ENCODE measurements at regions not wholly inside any gene's neighbourhood (a gene's known extent, or its start where the extent isn't known, plus 50 kb on each side); places are given as distances from the start of the nearest gene placed in this dataset.

- Histone ChIP-seq H3K9ac (ENCODE audit: low read length) (no peak overlapping the region), H3K27me3 (ENCODE audit: insufficient read depth, low read length) (no peaks in the 10 kb centered on the region), H3K27ac (ENCODE audit: low read depth, low read length) (no peak overlapping the region), H3K36me3 (ENCODE audit: control insufficient read depth in 1 of 2, insufficient read depth in 2 of 2, low read length in 2 of 2) (no peaks in the 10 kb centered on the region), H3K4me3 (replicated peaks in 1 of 2; ENCODE audit: low read depth in 1 of 2, low read length in 2 of 2) (no peak overlapping the region), H4K20me1 (ENCODE audit: insufficient read depth) (no peaks in the 10 kb centered on the region), H3K9me2 (ENCODE audit: insufficient read depth) (no peaks in the 10 kb centered on the region), H3K4me2 (ENCODE audit: low read length) (no peak overlapping the region), H3K9me3 (ENCODE audit: control insufficient read depth in 1 of 2, insufficient read depth in 1 of 2, low read depth in 1 of 2, low read length in 2 of 2) (no peaks in the 10 kb centered on the region), H2AFZ (ENCODE audit: low read depth, low read length, poor library complexity, severe bottlenecking) (no peak overlapping the region), H3K4me1 (ENCODE audit: control insufficient read depth in 1 of 2, insufficient read depth in 2 of 2, low read length in 2 of 2) (peaks cover 0 to 3% of the 10 kb centered on the region in 2 experiments; a peak in 1 of 4 replicates), H3K79me2 (ENCODE audit: insufficient read depth, low read length) (no peaks in the 10 kb centered on the region)
- no peak for TF ChIP-seq POLR2A (IDR thresholded peaks at IDR 0.05; ENCODE audit: borderline replicate concordance, extremely low read depth, insufficient read depth, insufficient read length)
- no peak for TF ChIP-seq YY1 (IDR thresholded peaks at IDR 0.05; ENCODE audit: extremely low read depth, insufficient replicate concordance, low read depth, low read length)
- TF ChIP-seq CBX3 (IDR thresholded peaks at IDR 0.05; ENCODE audit: low read depth): no peak
- TF ChIP-seq JUND (IDR thresholded peaks at IDR 0.05): no peak
- no peak for TF ChIP-seq CTCF (IDR thresholded peaks at IDR 0.05 in 2 of 3, conservative IDR thresholded peaks at IDR 0.05 in 1 of 3; ENCODE audit: borderline replicate concordance in 1 of 3, insufficient read depth in 1 of 3, low read depth in 2 of 3, low read length in 2 of 3)
- no peak for TF ChIP-seq ZNF274 (IDR thresholded peaks at IDR 0.05; ENCODE audit: low read depth, low read length)
- no peak for TF ChIP-seq TCF7L2 (IDR thresholded peaks at IDR 0.05; ENCODE audit: borderline replicate concordance, extremely low read depth, insufficient read depth, insufficient read length)
- TF ChIP-seq RAD21 (IDR thresholded peaks at IDR 0.05; ENCODE audit: low read depth): no peak
- TF ChIP-seq SIN3A (IDR thresholded peaks at IDR 0.05; ENCODE audit: low read depth): no peak
- TF ChIP-seq MAX (IDR thresholded peaks at IDR 0.05): no peak
- TF ChIP-seq ELF1 (IDR thresholded peaks at IDR 0.05; ENCODE audit: borderline replicate concordance, low read depth): no peak
- no peak for TF ChIP-seq SP1 (IDR thresholded peaks at IDR 0.05; ENCODE audit: low read depth)
- TF ChIP-seq REST (IDR thresholded peaks at IDR 0.05; ENCODE audit: low read depth): no peak
- no peak for TF ChIP-seq SRF (IDR thresholded peaks at IDR 0.05; ENCODE audit: low read depth)
- TF ChIP-seq ATF3 (IDR thresholded peaks at IDR 0.05): no peak
- no peak for TF ChIP-seq POLR2AphosphoS5 (IDR thresholded peaks at IDR 0.05; ENCODE audit: low read depth, low read length)
- no peak for TF ChIP-seq EGR1 (IDR thresholded peaks at IDR 0.05; ENCODE audit: low read depth)
- TF ChIP-seq ZFX (IDR thresholded peaks at IDR 0.05): no peak
- ChIA-PET CTCF (no interaction called here), RAD21 (ENCODE audit: low non-redundant PET in 1 of 2, low total read pairs in 2 of 2, uncharacterized antibody in 2 of 2, unreplicated experiment in 2 of 2) (no interaction called here), POLR2A (no interaction called here)
- intact Hi-C loops (cut with micrococcal nuclease): no loop called here
- ATAC-seq (no peak), DNase-seq (ENCODE audit: low read depth, low spot score) (no peak)
- BruUV-seq (replicated peaks): no TSS peak
Measured at GRCh38 chr14:101460986-101461750, 100.1 kb upstream of the DIO3 start.
